CD4-positive, alpha-beta T cell treated with Interleukin-17A for 1 hour (primary cell): ENCODE measurements at regions not wholly inside any gene's neighbourhood (a gene's known extent, or its start where the extent isn't known, plus 50 kb on each side); places are given as distances from the start of the nearest gene placed in this dataset.
"Not testable (repeated sequence)": the region's sequence is repeated elsewhere in the genome, so short reads cannot be mapped to it uniquely, and the experiment has no call there.

Source experiments
- DNase-seq: peaks from one replicate; pipeline ENCODE4 v3.0.0-alpha.2; 2020

DNA sequence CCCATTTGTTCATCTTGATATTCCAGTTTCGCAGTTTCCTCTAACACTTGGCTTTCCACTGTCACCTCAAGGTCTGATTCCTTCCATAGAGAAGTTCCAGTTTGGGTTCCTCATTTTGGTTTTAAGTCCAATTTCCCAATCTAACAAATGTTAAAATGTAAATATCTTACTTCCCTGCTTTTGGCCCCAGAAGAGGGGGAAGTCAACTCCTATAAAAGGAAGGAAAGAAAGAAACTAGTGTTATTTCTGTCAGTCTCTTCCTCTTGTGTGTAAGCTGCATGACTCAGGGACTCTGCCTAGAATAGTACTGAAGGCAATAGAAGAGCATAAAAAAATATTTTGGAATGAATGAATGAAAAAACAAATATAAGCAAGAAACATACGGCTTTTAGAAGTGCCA lies 127.5 kb upstream of the CCNG1 start:
- DNase-seq, result no peak

DNA sequence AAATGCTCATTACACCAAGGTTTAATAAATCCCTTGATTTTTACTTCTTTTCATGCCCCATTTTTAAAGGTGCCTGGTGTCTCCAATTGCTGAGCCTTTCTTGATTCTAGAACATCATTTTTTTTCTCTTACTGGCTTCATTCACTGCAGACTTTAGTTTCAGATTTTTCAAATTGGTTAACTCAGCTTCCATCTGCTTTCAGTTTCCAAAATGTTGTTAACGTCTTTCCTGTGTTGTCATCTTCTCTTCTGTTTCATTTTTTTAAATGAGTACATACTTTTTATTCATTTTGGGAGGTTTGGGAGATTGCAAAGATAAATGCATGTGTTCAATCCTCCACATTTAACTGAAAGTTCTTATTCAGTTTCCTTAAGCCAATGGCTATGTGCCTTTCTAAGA lies 126.4 kb upstream of the CCNG1 start:
- DNase-seq, result no peak

DNA sequence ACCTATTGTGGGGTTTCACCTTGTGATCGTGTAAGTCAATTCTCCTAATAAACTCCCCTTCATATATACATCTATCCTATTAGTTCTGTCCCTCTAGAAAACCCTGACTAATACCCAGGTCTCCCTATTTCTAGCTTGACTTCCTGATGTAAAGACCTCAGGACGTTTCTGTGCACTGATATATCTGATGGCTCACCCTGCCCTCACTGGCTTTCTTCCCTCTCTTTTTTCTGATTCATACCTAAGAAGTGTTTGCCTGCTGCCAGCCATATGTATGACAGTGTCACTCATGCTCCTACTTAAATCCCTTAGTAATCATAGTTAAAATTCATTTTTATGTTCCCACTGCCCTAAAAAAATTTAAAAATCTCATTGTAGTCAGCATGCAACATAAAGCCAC lies 124.8 kb upstream of the CCNG1 start:
- DNase-seq, result no peak

DNA sequence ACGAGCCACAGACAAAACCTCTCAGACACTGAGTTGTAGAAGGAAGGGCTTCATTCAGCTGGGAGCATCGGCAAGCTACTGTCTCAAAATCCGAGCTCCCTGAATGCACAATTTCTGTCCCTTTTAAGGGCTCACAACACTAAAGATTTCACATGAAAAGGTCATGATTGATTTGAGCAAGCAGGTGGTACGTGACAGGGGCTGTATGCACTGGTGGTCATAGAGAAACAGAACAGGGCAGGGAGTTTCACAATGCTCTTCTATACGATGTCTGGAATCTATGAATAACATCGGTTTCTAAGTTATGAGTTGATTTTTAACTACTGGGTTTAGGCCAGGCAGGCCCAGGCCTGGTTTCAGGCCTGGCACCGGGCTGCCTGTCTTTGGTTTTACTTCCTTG lies 124.3 kb upstream of the CCNG1 start:
- not testable (repeated sequence) for DNase-seq

DNA sequence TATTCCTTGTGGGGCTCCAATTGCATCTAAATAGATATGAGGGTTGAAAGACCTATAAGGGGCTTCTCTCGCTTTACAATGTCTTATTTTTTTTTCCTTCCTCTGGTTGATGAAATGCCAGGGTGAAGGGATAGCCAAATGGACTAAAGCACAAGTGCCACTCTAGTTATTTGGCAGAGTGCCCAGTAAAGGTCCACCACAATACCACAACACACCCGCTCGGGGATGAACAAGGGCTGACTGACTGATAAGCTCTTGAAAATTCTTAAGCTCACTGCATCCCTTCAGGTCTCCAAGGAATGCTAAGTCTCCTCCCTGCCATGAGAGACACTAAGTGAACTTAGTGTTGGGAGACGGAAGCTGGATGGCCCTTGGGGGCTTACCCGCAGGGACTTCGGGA lies 121.0 kb upstream of the CCNG1 start:
- DNase-seq, result not testable (repeated sequence)

DNA sequence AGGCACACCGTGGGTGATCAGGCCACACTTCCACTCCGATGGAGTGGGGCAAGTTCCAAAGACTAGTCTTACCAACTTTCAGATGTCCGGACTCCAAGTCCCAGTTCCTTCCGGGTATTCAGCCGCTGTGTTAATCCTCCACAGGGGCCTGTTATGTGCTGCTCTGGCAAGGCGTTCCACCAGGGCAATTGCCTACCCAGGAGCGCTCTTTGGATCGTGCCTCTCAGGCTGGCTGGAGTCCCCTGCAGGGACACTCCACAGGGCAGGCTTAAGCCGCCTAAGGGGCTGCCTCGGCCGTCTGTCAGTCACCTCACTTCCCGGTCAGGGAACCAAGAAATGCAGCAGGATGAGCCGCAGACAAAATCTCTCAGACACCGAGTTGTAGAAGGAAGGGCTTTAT lies 118.7 kb upstream of the CCNG1 start:
- DNase-seq, result no peak

DNA sequence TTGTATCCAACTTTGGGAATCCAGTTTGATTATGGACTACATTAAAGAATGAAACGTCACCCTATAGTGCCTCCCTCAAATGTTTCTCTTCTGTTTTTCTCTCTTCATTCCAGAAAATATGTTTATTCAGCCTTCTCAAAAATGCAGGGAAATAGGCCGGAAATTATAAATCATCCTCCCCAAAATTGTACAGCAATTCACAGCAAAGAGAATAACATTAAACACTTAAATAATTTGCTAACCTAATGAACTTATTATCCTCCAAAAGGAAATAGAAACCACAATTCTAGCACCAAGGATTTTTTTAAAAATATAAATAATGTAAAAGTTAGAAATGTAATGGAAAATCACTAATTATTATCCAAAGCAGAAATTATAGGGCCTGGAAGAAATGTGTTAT lies 115.9 kb upstream of the CCNG1 start:
- no peak for DNase-seq

DNA sequence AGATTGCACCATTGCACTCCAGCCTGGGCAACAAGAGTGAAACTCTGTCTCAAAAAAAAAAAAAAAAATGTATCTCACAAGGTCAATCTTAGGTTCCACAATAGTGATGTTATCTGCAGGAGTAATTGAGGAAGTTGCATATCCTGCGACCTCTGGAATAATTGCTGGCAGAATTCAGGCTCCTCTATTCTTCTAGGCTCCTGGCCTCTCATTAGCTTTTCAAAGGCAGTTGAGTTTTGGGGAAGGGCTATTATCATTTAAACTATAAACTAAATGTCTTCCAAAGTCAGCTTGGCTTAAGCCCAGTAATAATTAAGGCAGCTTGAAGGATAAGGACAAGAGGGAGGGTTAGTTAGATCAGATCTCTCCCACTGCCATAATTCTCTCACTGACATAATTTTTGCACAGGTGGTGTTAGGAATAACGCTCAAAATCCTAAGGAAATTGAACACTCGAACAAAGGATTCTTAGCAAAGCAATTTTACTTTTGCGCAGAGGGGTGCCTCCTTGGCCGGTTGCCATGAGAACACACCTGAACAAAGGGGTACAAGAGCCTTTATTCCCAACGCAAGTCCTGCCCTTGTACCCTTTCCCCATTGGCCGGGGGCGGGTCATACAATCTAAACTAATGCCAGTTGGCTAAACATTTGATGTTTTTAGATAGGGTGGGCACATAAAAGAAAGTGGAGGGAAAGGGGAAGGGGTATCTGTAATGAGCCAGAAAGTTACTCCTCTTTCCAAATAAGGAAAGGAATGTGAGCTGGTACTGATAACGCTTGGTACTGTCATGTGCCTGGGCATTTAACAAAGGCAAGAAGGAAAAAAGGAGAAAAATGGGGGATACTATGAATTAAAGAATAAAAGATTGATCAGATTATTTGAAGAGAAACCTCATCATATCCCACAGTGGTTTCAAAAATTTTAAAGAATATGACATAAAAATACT lies 106.4 kb upstream of the CCNG1 start:
- no peak for DNase-seq

DNA sequence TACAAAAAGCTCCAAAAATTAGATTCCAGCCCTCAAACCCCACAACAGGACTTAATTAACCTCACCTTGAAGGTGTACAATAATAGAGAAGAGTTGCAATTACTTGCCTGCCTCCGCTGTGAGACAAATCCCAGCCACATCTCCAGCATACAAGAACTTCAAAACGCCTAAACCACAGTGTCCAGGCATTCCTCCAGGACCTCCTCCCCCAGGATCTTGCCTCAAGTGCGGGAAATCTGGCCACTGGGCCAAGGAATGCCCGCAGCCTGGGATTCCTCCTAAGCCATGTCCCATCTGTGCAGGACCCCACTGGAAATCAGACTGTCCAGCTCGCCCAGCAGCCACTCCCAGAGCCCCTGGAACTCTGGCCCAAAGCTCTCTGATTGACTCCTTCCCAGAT lies 101.3 kb upstream of the CCNG1 start:
- DNase-seq, result not testable (repeated sequence)

DNA sequence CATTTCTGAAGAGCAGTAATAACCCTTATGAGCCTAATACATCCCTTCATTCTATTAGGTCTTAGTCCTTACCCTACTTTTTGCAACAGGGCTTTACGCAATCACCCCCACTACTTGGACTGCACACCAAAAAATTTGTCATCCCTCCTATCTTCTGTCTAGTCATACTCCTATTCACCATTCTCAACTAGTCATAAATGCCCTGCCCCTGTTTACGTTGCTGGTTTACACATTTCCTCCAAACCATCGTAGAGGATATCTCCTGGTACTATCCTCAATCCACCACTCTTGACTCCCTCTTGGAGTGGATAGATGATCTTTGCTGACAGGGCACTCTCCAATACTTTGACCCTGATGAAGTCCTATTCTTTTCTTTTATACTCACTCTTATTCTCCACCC lies 98.2 kb upstream of the CCNG1 start:
- no peak for DNase-seq

DNA sequence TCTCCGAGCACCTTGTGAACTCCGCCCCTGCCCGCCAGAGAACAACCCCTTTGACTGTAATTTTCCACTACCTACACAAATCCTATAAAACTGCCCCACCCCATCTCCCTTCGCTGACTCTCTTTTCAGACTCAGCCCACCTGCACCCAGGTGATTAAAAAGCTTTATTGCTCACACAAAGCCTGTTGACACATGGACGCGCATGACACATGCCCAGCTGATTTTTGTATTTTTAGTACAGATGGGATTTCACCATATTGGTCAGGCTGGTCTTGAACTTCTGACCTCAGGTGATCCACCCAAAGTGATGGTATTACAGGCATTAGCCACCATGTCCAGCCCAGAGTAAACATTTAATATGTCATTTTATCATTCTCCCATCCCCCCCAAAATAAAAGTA lies 97.0 kb upstream of the CCNG1 start:
- not testable (repeated sequence) for DNase-seq

DNA sequence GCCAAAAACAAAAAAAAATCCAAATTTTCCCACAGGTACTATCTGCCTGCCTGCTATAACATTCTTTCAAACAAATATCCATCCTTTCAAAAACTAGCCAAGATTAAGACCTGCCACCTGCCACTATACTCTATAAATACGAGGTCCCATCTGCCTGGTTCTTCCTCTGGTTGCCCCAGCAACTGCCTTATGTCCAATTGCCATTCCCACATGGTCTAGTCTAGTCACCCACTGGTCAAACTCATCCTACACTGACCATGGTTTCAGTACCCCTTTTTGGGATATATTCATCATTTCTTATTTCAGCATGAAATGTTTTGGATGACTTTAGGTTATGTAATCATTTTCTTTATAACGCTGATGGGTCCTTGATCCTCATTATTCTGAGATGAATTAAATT lies 95.1 kb upstream of the CCNG1 start:
- DNase-seq, result no peak

DNA sequence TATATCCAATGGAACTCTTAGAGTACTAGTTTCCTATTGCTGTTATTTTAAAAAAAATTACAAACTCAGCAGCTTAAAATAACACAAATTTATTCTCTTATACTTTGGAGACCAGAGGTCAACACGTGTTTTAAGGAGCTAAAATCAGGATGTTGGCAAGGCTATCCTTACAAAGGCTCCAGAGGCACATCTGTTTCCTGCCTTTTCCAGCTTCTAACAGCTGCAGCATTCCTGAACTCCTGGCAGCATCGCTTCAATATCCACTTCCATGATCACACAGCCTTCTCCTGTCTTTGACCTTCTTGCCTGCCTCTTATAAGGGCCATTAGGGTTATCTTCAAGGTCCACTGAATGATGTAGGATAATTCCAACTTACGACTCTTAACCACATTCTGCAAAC lies 92.2 kb upstream of the CCNG1 start:
- no peak for DNase-seq

DNA sequence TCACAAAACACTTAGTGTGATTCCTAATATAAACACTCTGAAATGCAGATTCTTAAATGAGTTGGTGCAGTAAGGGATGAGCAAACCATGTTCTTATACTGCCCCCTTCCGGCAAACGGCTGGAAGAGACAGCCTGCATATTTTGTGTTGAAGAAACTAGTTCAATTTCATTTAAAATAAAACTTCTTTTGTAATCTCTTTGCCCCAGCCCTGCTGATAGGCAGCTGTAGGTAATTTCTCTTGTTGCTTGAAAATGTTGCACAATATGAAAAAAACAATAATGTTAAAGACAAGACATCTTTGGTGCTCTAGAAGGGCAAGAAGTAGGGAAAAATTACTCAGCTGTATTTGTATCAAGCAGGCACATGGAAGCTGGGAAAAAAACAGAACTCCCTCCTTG lies 89.7 kb upstream of the CCNG1 start:
- DNase-seq, result peak; percentile 59

DNA sequence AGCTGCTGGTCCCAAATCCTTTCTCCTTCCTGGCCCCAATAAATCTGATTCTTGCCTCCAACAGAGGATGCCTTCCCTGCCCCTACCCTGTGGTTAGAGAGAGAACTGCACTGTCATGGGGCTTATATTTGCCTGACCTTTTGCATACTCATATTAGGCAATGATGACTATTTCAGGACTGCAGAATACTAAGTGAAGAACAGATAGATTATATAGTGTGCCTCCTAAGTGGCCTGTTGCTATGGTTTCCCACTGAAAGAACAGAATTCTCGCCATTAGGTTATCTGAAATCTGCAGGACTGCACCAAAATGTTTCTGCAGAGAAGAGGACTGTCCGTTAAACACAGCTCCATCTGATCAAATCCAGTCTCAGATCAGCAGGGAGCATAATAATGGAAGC lies 87.3 kb upstream of the CCNG1 start:
- DNase-seq, result no peak

DNA sequence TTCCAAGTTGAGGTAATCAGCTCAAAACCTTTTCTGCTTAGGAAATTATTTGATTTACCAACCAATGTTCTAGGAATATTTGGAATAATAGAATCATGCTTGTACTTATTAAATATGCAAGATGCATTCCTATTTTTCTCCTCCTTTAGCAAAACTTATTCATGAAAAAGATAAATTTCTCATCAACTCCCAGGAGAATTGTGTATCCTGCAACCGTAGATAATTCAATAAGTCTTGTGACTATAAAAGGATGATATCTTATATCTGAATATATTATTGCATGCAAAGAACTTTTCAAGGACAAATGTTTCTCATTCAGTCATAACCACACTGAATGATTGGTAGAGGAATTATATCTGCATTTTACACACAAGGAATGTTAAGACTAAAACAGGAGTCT lies 84.9 kb upstream of the CCNG1 start:
- DNase-seq, result no peak

DNA sequence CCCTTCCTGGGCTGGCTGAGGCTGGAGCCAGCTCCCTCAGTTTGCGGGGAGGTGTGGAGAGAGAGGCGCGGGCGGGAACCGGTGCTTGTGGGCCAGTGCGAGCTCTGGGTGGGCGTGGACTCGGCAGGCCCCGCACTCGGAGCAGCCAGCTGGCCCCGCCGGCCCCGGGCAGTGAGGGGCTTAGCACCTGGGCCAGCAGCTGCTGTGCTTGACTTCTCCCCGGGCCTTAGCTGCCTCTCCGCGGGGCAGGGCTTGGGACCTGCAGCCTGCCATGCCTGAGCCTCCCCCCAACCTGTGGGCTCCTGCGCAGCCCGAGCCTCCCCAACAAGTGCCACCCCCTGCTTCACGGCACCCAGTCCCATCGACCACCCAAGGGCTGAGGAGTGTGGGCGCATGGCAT lies 81.6 kb upstream of the CCNG1 start:
- not testable (repeated sequence) for DNase-seq

DNA sequence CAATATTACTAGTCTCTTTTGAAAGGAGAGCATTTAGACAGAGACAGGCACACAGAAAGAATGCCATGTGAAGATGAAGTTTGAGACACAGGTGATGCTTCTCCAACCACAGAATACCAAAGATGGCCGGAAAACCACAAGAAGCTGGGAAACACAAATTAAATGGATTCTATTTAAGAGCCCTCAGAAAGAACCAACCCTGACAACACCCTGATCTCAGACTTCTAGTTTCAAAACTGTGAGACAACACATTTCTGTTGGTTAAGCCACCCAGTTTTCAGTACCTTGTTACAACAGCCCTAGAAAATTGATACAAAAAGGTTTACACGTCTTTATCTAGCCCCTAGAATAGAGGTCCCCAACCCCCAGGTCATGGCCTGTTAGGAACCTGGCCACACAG lies 79.8 kb upstream of the CCNG1 start:
- DNase-seq, result no peak

DNA sequence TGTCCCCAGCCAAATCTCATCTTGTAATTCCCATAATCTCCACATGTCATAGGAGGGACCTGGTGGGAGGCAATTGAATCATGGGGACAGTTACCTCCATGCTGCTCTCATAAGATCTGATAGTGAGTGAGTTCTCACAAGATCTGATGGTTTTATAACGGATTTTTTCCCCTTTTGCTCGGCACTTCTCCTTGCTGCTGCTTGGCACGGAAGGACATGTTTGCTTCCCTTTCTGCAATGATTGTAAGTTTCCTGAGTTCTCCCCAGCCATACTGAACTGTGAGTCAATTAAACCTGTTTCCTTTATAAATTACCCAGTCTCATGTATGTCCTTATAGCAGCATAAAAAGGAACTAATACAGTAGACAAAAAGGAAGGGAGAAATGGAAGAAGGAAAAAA lies 76.7 kb upstream of the CCNG1 start:
- DNase-seq, result no peak

DNA sequence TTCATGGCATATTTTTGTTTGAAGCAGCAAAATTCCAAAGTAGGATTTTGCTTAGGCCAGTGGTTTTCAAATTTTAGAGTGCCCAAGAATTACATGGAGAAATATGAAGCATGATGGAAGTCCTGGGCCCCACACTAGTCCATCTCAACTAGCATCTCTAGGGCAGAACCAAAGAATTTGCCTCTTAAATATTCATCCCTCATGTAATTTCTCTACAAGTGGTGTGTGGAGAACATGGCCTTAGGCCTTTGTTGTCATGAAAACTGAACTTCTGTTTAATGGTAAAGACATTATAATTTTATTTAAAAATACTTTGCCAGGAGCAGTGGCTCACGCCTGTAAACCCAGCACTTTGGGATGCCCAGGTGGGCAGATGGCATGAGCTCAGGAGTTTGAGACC lies 75.9 kb upstream of the CCNG1 start:
- DNase-seq, result no peak

DNA sequence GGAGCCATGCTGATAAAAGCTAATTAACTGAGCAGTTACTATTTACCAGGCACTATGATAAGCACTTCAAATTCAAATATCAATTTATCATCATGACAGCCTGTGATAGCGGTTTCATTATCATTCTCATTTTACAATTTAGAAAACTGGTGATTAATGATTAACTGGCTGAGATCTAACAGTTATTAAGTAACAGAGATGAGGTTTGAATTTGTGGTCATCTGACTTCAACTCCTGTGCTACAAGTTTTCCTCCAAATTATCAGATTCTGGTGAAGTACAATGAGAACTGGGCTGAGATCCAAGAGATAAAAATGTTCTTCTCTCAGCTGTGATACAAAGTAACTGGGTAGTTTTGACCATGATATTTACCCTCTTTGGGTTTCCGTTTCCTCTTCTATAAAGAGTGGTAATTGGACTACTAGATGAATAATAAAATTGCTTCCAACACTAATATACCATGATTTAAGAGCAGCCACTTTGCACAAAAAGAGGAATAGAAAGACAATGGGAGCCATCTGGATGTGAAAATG lies 74.5 kb upstream of the CCNG1 start:
- DNase-seq, result no peak

DNA sequence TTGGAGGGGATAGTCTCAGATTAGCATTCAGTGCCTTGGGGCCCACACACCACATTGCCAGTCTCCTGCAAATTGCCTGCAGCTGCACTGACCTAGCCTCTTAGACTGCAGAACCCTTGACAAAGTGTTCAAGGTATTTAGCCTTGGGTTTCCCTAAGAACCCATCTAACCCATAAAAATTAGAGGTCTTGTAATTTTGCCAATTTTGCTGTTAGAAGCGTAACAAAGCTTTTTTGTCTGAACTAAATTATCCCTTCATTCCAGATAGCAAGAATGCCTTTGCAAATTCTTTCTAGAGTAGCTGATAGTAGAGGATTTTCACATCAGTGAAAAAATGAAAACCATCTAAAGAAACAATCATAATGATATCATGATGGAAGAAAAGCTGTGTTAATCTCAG lies 74.0 kb upstream of the CCNG1 start:
- no peak for DNase-seq

DNA sequence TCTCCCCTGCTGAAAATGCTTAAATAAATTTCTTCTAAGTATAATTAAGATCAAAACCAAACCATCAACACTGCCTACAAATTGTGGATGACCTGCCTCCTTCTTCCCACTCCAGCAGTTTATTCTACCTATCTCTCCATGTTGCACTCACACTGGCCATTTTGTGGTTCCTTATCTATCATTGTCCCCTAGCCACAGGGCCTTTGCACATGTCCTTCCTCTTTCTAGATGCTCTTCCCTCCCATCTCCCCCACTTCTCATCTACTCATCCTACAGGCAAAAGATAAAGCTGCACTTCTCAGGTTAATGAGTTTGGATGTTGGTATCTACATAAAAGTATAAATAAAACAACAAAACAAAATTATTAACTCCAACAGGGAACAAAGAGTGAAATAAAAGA lies 70.6 kb upstream of the CCNG1 start:
- DNase-seq, result no peak

DNA sequence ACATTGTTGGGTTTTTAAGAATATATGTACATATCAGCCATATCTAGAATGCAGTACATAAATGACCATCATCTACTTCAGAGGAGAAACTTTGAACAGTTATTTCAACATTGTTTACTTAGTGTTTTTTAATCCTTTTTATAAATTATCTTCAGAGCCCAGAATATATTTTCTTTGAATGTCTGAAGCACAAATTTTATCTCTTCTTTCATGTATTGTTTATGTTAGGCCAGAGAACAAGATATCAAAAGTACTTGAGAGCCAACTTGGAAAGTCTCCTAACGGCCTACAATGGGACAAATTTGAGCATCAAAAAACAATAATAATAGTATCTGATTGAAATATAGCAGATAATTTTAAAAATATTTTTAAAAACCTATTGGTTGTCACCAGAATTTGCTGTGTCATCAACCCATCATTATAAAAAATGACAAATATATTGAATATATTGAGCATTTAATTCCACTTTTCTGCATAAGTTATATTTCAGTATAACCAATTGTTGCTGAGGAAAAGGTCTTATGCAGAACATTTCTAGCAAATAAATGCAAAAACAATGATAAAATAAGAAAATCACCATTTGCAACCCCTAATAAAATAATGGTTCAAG lies 67.5 kb upstream of the CCNG1 start:
- DNase-seq, result no peak
